ENCODE measurements at regions not wholly inside any gene's neighbourhood (a gene's known extent, or its start where the extent isn't known, plus 50 kb on each side); places are given as distances from the start of the nearest gene placed in this dataset.
A peak's percentile ranks its signal among the peaks of the same experiment; 100 is the strongest.

DNA sequence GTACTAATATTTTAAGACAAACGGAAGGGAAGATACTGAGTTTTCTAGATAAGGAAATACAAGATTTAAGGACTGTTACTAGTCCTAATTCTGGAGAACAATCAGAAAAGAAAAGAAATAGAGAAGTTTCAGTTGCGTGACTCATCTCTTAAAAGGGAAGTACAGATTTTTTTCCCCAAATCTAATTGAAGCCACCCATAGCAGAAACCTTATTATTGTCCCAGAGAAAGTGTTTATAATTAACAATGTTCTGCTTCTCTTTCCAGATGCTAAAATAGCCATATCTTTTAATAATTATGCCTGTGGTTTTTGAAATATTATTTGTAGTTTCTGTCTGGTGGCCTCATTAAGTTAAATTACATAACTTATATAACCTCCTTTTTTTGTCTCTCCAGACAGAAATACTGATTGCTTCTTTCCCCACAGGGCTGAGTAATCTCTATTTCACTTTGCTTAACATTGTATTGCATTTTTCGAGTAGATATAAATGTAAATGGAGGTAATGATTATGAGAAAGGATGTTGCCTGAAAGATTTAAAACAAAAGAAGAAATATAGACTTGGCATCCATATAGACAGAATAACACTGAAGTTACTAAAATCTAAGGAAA is 240.7 kb upstream of the MBL2 start:
- TF ChIP-seq, protein P1, sequence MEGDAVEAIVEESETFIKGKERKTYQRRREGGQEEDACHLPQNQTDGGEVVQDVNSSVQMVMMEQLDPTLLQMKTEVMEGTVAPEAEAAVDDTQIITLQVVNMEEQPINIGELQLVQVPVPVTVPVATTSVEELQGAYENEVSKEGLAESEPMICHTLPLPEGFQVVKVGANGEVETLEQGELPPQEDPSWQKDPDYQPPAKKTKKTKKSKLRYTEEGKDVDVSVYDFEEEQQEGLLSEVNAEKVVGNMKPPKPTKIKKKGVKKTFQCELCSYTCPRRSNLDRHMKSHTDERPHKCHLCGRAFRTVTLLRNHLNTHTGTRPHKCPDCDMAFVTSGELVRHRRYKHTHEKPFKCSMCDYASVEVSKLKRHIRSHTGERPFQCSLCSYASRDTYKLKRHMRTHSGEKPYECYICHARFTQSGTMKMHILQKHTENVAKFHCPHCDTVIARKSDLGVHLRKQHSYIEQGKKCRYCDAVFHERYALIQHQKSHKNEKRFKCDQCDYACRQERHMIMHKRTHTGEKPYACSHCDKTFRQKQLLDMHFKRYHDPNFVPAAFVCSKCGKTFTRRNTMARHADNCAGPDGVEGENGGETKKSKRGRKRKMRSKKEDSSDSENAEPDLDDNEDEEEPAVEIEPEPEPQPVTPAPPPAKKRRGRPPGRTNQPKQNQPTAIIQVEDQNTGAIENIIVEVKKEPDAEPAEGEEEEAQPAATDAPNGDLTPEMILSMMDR (IDR thresholded peaks at IDR 0.05): no peak
- no peak for TF ChIP-seq ZFX (IDR thresholded peaks at IDR 0.05; ENCODE audit: borderline replicate concordance)
- no peak overlapping the region for H3K27ac ChIP-seq

DNA sequence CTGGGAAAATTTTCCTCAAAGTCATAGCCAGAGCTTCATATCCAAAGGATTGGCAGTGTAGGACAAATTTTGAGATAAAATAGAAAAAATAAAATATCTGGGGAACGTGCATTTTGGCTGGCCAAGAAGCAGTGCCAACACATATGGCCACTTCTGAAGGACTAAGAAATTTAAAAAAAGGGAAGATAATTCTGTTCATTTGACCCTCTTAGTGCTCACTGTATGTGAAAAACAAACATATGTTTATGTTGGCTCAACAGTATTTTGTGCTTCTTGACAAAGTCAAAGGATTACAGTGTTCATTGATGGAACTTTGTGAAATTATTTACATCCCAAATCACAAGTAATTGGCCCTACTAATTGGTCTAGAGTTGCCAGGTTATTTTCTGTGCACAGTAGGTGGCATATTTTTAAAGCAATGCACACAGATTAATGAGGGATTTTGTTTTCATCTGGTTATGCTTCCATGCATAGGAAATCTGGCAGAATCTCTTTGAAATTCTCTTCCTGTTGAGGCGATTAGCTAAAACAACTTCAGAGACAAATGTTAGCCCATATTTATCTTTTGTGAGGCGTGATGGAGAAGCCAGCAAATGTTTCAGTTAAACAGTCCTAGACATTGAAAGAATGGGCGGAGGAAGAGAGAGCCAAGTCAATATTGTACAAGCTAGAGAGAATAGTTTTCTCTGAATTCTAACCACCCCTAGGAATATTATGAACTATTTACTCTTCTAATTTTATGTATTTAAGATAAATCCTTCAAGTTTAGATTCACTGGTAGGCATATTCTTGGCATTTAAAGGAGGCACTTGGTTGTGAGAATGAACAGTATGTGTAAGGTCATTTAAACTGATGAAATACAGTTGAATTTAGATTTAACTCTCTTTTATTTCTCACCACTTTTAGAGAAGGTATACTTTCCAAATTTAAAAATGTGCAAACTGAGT is 237.7 kb upstream of the MBL2 start:
- no peak overlapping the region for H3K27ac ChIP-seq
- TF ChIP-seq, protein P1 (IDR thresholded peaks at IDR 0.05): no peak
- no peak for TF ChIP-seq ZFX (IDR thresholded peaks at IDR 0.05; ENCODE audit: borderline replicate concordance)

DNA sequence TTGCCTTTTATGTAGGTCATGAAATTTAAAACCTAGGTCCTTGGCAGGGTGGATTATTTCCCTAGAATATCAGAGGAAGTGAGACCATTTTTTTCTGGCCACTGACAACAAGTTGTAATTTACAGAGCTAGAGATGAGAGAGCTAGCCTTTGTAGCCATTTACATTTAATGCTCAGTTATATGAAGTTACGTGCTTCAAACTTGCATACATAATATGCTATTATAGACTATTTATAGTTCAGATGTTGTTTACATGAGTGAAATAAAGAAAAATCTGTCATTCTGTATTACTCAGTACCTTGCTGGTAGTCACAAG is 234.9 kb upstream of the MBL2 start:
- peak overlapping the region; percentile 8; the same call in 1 of the 2 replicates for H3K27ac ChIP-seq
- no peak for TF ChIP-seq ZFX (IDR thresholded peaks at IDR 0.05; ENCODE audit: borderline replicate concordance)
- TF ChIP-seq, protein P1 (IDR thresholded peaks at IDR 0.05): no peak

DNA sequence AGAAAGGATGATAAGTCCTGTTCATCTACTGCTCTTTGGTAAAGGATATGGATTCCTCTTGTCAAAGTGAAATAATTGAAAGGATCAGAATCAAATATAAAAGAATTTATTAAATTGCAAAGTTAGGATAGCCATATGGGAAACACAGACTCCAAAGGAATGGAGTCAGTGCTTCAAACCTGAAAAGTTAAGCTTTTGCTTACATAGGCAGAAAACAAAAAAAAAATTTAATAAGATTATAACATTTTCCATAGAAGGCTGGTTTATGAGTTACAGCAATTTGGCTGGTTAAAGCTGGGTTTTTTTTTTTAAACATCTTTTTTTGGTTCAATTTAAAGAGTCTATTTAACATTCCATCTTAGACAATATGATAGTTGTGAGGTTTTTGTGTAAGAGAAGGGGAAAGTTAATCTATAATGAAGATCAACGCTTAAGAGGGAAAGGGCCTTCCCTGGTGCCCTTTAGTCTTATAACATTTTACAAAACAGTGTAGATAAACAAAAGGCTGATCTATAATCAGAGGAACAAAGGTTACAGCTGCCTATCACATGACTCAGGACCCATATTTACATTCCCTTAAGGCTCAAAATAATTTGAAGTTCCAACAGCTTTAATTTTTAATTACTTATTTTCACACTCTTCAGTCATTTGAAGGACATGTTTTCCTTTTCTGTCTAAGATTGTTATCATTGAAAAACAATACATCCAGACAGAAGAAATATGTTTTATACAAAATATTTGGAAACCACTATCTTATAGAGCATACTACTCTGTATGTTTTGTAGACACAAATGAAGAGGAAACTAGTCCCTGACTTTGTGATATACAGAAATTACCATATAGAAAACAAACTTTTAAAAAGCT is 234.3 kb upstream of the MBL2 start:
- H3K27ac ChIP-seq: peak overlapping the region; percentile 8; the same call in 1 of the 2 replicates
- TF ChIP-seq, protein P1 (IDR thresholded peaks at IDR 0.05): no peak
- no peak for TF ChIP-seq ZFX (IDR thresholded peaks at IDR 0.05; ENCODE audit: borderline replicate concordance)

DNA sequence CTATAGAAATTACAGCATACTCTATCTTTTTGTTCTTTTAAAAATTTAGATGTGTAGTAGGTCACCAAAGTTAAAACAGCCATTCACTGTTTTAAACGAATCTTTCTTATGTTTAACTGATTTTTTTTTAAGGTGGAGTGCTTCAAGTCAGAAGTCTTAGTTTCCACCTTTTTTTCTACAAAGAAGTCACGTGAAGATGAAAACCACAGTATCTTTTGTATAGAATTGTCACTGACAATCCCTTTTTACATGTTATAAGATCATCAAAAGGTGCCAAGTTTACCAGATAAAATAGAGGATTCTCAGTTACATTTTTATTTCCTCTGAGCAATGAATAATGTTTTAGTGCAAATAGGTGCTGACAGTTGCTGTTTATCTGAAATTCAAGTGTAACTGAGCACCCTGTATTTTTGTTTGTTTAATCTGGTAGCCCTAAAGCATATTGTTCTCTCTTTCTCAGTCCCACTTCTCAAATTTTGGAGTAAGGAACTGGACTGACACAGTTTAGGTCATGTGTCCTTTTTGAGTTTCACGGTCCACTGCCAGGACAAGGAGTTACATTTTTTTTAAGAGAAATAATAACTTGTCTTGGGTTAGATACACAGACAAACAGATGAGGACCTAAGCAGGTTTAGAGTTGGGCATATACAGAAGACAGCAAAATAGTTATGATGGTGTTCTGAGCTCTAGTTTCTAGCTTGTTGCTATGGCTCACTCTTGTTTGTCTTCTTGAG is 233.2 kb upstream of the MBL2 start:
- no peak overlapping the region for H3K27ac ChIP-seq

DNA sequence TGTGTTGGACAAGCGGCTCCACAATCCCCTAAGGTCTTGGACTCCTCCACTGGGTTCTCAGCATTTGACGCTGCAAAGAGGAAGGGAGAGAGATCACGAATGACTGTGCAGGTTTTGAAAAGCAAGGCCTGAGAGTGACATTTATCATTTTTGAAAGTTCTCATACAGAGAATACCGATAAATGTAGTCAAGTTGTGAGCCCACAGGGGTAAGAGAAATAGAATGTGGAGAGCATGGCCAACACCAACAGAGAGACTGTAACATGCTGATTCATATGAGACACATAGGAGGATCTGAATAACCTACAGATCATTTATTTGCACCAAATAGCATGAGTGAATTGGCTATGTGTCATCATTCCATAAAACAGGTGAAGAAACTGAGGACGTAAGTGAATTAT is 230.5 kb upstream of the MBL2 start:
- H3K27ac ChIP-seq: no peak overlapping the region
- no peak for TF ChIP-seq ZFX (IDR thresholded peaks at IDR 0.05; ENCODE audit: borderline replicate concordance)
- TF ChIP-seq, protein P1 (IDR thresholded peaks at IDR 0.05): no peak

More for the DNA sequence above, 233.2 kb upstream of the MBL2 start:
- TF ChIP-seq, protein P1 (IDR thresholded peaks at IDR 0.05): no peak
- no peak for TF ChIP-seq ZFX (IDR thresholded peaks at IDR 0.05; ENCODE audit: borderline replicate concordance)

Data from 22Rv1 (cell line).